Stimulated activated CD8-positive, alpha-beta memory T cell treated with anti-CD3 and anti-CD28 coated beads, Interleukin-12 subunit alpha, Interleukin-12 subunit beta, amount 100 ng/mL, for 24 hours (primary cell): ENCODE measurements at regions not wholly inside any gene's neighbourhood (a gene's known extent, or its start where the extent isn't known, plus 50 kb on each side); places are given as distances from the start of the nearest gene placed in this dataset.
"Not testable (repeated sequence)": the region's sequence is repeated elsewhere in the genome, so short reads cannot be mapped to it uniquely, and the experiment has no call there.

ENCODE experiments used
- DNase-seq: peaks from one replicate; pipeline ENCODE4 v3.0.0-alpha.2; 2020; ENCODE audit errors: extremely low read depth

DNA sequence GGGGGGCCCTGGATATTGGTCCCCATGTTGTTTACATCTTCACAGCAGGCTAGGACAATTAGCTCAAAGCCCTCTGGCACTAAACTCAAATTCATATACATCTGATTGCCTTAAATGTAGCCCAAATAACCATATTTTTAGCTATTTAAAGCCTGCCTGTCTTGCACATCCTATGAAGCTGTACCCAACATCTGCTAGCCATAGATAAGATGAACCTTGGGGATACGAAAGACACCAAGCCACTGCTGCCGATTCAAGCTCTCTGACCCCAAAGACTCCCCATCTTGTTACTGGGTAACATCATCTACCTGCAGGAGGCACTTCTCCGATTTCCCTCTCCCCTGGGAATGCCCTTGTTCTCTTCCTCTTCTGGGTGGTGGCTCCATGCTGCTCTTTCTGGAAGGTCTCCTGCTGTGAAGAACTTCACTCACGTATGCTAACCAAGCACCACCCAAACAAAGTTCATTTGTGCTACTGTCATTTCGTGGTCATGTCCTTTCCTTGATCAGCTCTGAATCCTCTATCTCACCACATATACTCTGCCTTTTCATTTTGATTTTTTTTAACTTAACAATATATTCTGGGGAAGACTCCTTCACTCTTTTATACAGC, 107.7 kb upstream of the ATXN3L start:
- DNase-seq = no peak

GRCh38 chrX:13420545-13421183, 100.8 kb upstream of the ATXN3L start:
- no peak for DNase-seq

- DNase-seq = no peak
These were observed 100.1 kb upstream of the ATXN3L start for GRCh38 chrX:13419918-13420317.

DNA sequence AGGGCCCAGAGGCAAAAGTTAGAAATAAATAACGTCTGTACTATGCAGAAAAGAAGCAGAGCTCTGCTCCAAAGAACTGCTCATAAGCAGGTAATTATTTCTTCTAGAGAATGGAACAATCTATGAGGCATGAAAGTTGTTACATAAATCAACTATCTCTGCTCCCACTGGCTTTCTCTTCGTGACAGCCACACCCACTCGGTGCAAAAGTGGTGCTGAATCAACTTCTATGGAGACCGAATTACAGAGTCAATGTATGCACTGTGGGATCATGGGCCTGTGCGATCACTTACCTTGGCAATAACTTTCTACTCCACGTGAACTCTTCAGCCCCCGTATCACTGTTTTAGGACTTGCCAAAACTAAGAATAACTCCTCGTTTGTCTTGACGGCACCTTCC, 99.4 kb upstream of the ATXN3L start:
- no peak for DNase-seq

GRCh38 chrX:13418126-13419097, 98.6 kb upstream of the ATXN3L start:
- no peak for DNase-seq

- no peak for DNase-seq
These were observed 95.7 kb upstream of the ATXN3L start for GRCh38 chrX:13415509-13415908.

DNA sequence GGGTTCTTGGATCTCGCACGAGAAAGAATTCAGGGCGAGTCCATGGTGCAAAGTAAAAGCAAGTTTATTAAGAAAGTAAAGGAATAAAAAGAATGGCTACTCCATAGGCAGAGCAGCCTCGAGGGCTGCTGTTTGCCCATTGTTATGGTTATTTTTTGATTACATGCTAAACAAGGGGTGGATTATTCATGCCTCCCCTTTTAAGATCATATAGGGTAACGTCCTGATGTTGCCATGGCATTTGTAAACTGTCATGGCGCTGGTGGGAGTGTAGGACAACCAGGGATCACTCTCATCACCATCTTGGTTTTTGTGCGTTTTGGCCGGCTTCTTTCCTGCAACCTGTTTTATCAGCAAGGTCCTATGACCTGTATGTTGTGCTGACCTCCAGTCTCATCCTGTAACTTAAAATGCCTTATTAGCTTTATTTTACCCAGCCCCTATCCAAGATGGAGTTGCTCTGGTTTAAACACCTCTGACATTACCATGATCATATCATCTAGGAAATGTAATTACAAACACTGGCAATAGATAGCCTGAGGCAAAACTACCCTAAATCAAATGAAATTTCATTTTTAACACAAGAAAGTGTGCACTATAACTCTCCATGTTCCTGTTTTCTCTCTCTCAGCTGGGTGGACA, 94.3 kb upstream of the ATXN3L start:
- DNase-seq = no peak

DNA sequence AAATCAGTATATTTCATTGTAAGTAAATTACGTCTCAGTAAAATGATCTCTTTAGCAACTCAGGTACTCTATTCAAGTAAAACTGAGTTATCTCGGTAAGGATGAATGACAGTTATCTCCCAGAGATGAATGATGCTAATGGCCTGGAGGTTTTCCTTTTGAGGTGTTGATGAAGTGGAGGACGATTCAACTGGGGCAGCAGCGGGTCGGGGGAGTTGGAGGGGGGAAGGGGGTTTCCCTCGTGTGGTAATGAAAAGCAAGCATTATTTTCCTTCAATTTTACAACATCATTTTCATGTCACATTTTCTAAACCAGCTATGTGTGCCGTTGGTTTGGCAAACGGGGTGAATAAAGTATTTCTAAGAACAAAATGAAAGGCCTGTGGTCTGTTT, 92.4 kb upstream of the ATXN3L start:
- DNase-seq = no peak

DNA sequence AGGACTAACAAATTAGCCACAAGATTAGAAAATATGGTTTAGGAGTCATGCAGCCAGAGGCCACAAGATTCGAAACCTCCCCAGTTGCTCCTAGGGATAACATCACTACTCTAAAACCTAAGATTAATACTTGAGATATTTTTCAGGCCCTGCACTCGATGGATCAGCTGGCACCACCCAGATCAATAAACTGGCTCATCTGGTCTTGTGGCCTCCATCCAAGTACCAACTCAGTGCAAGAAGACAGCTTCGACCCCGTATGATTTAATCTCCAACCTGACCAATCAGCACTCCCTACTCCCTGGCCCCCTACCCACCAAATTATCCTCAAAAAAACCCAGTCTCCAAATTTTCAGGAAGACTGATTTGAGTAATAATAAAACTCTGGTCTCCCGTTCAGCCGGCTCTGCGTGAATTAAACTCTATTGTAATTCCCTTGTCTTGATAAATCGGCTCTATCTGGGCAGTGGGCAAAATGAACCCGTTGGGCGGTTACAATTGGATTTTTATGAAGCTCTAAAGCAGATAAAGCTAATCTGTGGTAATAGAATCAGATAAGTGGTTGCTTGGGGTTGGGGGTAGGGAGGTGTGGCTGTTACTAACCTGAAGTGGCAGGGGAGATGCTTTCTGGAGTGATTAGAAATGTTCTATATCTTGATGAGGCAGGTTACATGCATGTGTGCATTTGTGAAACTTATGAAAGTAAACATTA, 91.8 kb upstream of the ATXN3L start:
- DNase-seq = no peak

DNA sequence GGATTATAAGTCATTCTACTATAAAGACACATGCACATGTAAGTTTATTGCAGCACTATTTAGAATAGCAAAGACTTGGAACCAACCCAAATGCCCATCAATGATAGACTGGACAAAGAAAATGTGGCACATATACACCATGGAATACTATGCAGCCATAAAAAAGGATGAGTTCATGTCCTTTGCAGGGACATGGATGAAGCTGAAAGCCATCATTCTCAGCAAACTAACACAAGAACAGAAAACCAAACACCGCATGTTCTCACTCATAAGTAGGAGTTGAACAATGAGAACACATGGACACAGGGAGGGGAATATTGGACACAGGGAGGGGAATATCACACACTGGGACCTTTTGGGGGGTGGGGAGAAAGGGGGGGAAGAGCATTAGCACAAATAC, 88.7 kb upstream of the ATXN3L start:
- DNase-seq = not testable (repeated sequence)

GRCh38 chrX:13404777-13405176, 84.9 kb upstream of the ATXN3L start:
- DNase-seq = not testable (repeated sequence)

GRCh38 chrX:13404364-13404763, 84.5 kb upstream of the ATXN3L start:
- no peak for DNase-seq

- no peak for DNase-seq
These were observed 81.9 kb upstream of the ATXN3L start for GRCh38 chrX:13401724-13402123.

DNA sequence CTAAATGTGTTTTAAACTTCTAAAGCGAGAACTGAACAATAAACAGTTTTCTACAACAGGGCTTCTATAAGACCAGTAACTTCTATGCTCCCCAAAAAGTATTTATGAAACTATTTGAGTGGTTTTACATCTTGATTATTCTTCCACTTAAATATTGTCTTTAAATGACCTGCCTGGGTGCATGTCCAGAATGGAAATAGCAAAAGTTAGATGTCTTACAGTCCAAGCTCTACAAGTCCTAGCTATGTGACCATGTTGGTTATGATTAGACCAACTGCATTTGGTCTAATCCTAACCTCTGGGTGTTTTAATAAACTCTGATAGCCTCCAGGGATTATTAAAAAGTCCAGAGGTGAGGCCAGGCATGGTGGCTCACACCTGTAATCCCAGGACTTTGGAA, 79.0 kb upstream of the ATXN3L start:
- DNase-seq = no peak

DNA sequence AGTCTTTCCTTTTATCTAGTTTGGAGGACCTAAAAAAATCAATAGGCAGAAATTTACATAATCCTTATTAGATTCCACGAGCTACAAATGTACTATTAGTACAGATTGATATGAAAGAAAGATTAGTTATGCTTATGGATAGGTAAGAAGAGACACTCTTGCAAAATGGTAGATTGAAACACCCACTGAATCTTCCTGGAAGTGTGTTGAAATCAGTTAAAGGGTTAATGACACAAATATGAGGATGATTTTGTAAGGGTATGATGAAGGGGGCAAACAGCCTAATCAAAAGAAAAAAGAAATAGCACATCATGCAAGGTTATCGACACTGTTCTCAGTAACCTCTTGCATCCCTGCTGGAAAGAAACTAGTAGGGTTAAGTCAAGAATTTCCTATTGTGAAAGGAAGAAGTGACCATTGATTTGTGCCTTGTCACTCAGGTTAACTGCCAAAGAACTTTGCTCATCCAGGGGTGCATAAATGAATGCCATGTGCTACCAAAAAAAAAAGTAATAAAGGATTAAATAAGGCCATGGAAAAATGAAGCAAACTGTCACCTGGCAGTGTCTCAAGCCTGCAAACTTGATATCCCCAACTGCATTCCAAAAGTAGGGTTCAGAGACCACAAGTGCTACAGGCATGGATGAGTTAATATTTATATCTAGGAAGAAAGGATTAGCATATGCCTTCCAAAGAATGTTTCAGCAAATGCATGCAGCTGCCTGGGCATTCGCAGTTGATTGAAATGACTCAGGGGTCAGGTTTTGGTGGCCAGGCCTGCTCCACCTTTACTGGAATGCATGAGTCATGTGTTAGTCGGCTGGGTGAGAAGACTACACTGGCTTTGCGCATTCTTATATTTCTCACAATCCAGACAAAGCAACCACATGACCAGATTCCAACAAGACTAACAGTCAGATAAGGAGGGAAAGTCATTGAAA, 78.3 kb upstream of the ATXN3L start:
- no peak for DNase-seq

DNA sequence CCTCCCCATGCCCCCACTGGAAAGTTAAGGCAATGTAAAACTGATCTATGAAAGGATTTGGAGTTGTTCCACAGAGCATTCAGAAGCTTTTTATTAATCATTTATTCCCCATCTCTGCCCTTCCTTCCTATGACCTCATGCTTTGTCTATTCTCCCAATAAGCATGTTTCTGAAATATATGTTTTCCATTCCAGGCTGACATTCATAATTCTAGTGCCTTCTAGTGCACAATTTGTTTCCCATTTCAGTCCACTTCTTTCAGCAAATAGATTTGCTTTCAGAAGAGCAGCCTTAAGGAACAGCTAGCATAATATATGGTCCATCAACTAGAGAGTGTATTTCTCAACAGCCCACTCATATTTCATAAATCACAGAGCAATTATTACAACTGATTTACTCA, 77.1 kb upstream of the ATXN3L start:
- no peak for DNase-seq

DNA sequence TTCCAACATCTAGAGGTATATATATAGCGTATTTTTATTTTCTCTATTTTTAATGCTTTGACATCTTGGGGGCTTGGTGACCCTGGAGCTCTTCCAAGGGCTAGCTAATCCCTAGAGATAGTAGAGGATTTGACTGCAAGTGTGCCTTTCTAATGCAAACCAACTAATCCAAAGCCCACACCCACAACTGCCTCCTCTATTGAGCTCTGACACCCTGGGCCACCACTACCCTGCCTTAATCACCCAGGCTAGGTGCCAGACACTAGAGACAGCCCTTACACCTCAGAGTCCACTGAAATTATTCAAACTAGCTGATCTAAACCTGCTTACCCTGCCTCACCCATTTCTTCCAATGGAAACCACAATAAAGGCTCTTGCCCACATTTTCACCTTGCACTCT, 69.6 kb upstream of the ATXN3L start:
- no peak for DNase-seq

GRCh38 chrX:13387666-13388494, 68.0 kb upstream of the ATXN3L start:
- no peak for DNase-seq

DNA sequence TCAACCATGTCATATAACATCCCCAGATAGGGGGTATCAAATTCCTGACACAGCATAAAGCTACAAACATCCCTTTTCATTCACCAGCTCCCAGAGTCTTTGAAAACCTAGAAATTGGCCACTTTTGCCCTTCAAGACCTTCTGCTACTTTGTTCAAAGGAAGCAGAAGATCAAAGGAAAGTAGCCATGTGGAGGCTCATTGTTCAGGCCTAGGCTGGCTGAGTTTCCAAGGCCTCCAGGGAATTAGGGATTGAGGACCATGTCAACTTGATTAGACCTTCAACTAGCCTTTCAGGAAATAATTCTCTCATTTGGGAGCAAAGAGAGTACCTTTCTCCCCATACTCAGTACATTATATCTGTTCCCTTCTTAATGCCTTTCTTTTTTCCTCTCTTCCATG, 66.8 kb upstream of the ATXN3L start:
- DNase-seq = no peak

GRCh38 chrX:13386092-13386491, 66.2 kb upstream of the ATXN3L start:
- DNase-seq = no peak
